Activated T-helper 1 cell treated with anti-CD3 and anti-CD28 coated beads, Interleukin-12 subunit alpha, Interleukin-12 subunit beta, Interleukin-2, Interleukin-4 antibody, amounts not matched to agents 30 ng/mL and 10 ng/mL and 1 ng/mL, durations not matched to agents 14 hours and 24 hours and 36 hours (primary cell): ENCODE measurements at regions not wholly inside any gene's neighbourhood (a gene's known extent, or its start where the extent isn't known, plus 50 kb on each side); places are given as distances from the start of the nearest gene placed in this dataset.
"Not testable (repeated sequence)": the region's sequence is repeated elsewhere in the genome, so short reads cannot be mapped to it uniquely, and the experiment has no call there.

ENCODE experiments used
- DNase-seq: peaks from one replicate; pipeline ENCODE4 v3.0.0; 2021; ENCODE audit warnings: low spot score
- H3K27ac Mint-ChIP-seq: one replicate; pipeline ENCODE4 v1.8.0; 2021; ENCODE audit warnings: mild to moderate bottlenecking, mixed read lengths
- H3K27me3 Mint-ChIP-seq: one replicate; pipeline ENCODE4 v1.8.0; 2022; ENCODE audit warnings: mild to moderate bottlenecking, moderate library complexity, mixed read lengths; ENCODE audit not compliant: insufficient read depth
- H3K36me3 Mint-ChIP-seq: one replicate; pipeline ENCODE4 v1.8.0; 2021; ENCODE audit warnings: low read depth, mixed read lengths
- H3K4me1 Mint-ChIP-seq: one replicate; pipeline ENCODE4 v1.8.0; 2021; ENCODE audit warnings: low read depth, mixed read lengths
- H3K4me3 Mint-ChIP-seq: one replicate; pipeline ENCODE4 v1.8.0; 2021; ENCODE audit warnings: mild to moderate bottlenecking, moderate library complexity, mixed read lengths
- H3K9me3 Mint-ChIP-seq: one replicate; pipeline ENCODE4 v1.8.0; 2021; ENCODE audit warnings: mixed read lengths
- intact Hi-C: fragments of 100-400 bp; cut with micrococcal nuclease; formaldehyde crosslinking; loops from one replicate; pipeline ENCODE4 v1.15.1; 2024

GRCh38 chr1:60715970-60716369 lies 366.4 kb upstream of the NFIA start:
- Mint-ChIP-seq H3K9me3 (no peaks in the 10 kb centered on the region), H3K36me3 (no peaks in the 10 kb centered on the region), H3K27me3 (no peaks in the 10 kb centered on the region), H3K4me1 (no peaks in the 10 kb centered on the region), H3K27ac (no peak overlapping the region), H3K4me3 (no peak overlapping the region)
- intact Hi-C loops: no loop called here
- DNase-seq: no peak

DNA sequence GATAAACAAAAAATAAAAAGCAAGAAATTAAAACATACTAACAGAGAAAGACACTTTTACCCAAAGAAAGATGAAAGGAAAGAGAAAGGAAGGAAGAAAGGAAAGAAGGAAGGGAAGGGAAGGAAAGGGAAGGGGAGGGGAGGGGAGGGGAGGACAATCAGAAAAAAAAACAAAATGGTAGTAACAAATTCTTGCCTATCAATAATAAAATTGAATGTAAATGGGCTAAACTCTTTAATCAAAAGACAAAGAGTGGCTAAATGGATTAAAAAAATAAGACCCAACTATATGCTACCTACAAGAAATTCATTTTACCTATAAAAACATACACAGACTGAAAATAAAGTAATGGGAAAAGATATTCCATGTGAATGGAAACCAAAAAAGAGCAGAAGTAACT lies 372.9 kb upstream of the NFIA start:
- H3K4me3 Mint-ChIP-seq: no peak overlapping the region
- H3K36me3 Mint-ChIP-seq: no peaks in the 10 kb centered on the region
- no peak overlapping the region for H3K27ac Mint-ChIP-seq
- H3K9me3 Mint-ChIP-seq: no peaks in the 10 kb centered on the region
- H3K27me3 Mint-ChIP-seq: no peaks in the 10 kb centered on the region
- no peak for DNase-seq
- intact Hi-C loops: no loop called here
- no peaks in the 10 kb centered on the region for H3K4me1 Mint-ChIP-seq

- Mint-ChIP-seq H3K27ac (no peak overlapping the region), H3K36me3 (no peaks in the 10 kb centered on the region), H3K9me3 (no peaks in the 10 kb centered on the region), H3K4me3 (no peak overlapping the region), H3K27me3 (no peaks in the 10 kb centered on the region), H3K4me1 (no peaks in the 10 kb centered on the region)
- DNase-seq: no peak
- intact Hi-C loops: no loop called here
Observed at GRCh38 chr1:60705026-60705425, 377.3 kb upstream of the NFIA start.

- no peaks in the 10 kb centered on the region for H3K9me3 Mint-ChIP-seq
- no peak for DNase-seq
- no peak overlapping the region for H3K4me3 Mint-ChIP-seq
- intact Hi-C loops: no loop called here
- no peaks in the 10 kb centered on the region for H3K4me1 Mint-ChIP-seq
- no peaks in the 10 kb centered on the region for H3K27me3 Mint-ChIP-seq
- no peak overlapping the region for H3K27ac Mint-ChIP-seq
- H3K36me3 Mint-ChIP-seq: no peaks in the 10 kb centered on the region
Observed at GRCh38 chr1:60703155-60703554, 379.2 kb upstream of the NFIA start.

- H3K27me3 Mint-ChIP-seq: no peaks in the 10 kb centered on the region
- intact Hi-C loops: no loop called here
- H3K4me1 Mint-ChIP-seq: no peaks in the 10 kb centered on the region
- no peak for DNase-seq
- no peaks in the 10 kb centered on the region for H3K9me3 Mint-ChIP-seq
- no peak overlapping the region for H3K4me3 Mint-ChIP-seq
- no peaks in the 10 kb centered on the region for H3K36me3 Mint-ChIP-seq
- no peak overlapping the region for H3K27ac Mint-ChIP-seq
Observed at GRCh38 chr1:60699325-60699724, 383.0 kb upstream of the NFIA start.

- H3K27ac Mint-ChIP-seq: no peak overlapping the region
- no peak for DNase-seq
- H3K4me1 Mint-ChIP-seq: no peaks in the 10 kb centered on the region
- H3K27me3 Mint-ChIP-seq: no peaks in the 10 kb centered on the region
- intact Hi-C loops: no loop called here
- H3K4me3 Mint-ChIP-seq: no peak overlapping the region
- H3K36me3 Mint-ChIP-seq: no peaks in the 10 kb centered on the region
- no peaks in the 10 kb centered on the region for H3K9me3 Mint-ChIP-seq
Observed at GRCh38 chr1:60697204-60697994, 385.0 kb upstream of the NFIA start.

DNA sequence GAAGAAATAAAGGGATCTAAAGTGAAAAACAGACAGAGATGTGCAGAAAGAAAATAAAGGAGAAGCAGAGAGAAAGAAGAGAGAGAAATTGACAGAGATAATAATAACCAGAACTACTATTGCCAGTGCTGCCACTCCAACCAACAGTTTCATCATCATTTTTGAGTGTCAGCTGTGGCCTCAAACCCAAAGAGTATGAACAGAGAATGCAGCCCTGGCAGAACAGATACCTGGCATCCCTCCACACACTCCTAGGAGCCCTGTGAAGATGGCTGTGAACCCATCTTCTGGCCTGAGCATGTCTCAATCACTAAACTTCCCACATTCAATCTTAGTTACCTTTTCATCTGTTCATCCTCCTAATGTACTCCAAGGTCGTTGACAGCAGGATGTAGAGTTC lies 385.8 kb upstream of the NFIA start:
- no peak overlapping the region for H3K4me3 Mint-ChIP-seq
- no peaks in the 10 kb centered on the region for H3K4me1 Mint-ChIP-seq
- no peaks in the 10 kb centered on the region for H3K36me3 Mint-ChIP-seq
- DNase-seq: no peak
- intact Hi-C loops: no loop called here
- H3K9me3 Mint-ChIP-seq: no peaks in the 10 kb centered on the region
- H3K27ac Mint-ChIP-seq: no peak overlapping the region
- H3K27me3 Mint-ChIP-seq: no peaks in the 10 kb centered on the region

- H3K9me3 Mint-ChIP-seq: no peaks in the 10 kb centered on the region
- H3K4me3 Mint-ChIP-seq: no peak overlapping the region
- H3K27me3 Mint-ChIP-seq: no peaks in the 10 kb centered on the region
- H3K36me3 Mint-ChIP-seq: no peaks in the 10 kb centered on the region
- DNase-seq: no peak
- intact Hi-C loops: no loop called here
- no peak overlapping the region for H3K27ac Mint-ChIP-seq
- no peaks in the 10 kb centered on the region for H3K4me1 Mint-ChIP-seq
Observed at GRCh38 chr1:60695716-60696171, 386.6 kb upstream of the NFIA start.

GRCh38 chr1:60694980-60695379 lies 387.4 kb upstream of the NFIA start:
- Mint-ChIP-seq H3K4me1 (no peaks in the 10 kb centered on the region), H3K27me3 (no peaks in the 10 kb centered on the region), H3K27ac (no peak overlapping the region), H3K9me3 (no peaks in the 10 kb centered on the region), H3K36me3 (no peaks in the 10 kb centered on the region), H3K4me3 (no peak overlapping the region)
- no peak for DNase-seq
- intact Hi-C loops: no loop called here

DNA sequence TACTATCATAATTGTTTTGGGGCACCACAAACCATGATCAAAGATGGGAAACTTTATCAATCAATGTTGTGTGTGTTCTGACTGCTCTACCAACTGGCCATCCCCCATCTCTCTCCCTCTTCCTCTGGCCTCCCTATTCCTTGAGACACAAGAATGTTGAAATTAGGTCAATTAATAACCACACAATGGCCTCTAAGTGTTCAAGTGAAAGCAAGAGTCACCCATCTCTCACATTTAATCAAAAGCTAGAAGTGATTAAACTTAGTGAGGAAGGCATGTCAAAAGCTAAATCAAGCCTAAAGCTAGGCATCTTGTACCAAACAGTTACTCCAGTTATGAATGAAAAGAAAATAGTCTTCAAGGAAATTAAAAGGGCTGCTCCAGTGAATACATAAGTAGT lies 390.3 kb upstream of the NFIA start:
- Mint-ChIP-seq H3K4me1 (no peaks in the 10 kb centered on the region), H3K27me3 (no peaks in the 10 kb centered on the region), H3K36me3 (no peaks in the 10 kb centered on the region), H3K9me3 (peaks cover 6% of the 10 kb centered on the region), H3K4me3 (no peak overlapping the region), H3K27ac (no peak overlapping the region)
- DNase-seq: no peak
- intact Hi-C loops: no loop called here

- not testable (repeated sequence) for H3K4me3 Mint-ChIP-seq, H3K27me3 Mint-ChIP-seq
Observed at GRCh38 chr1:60688221-60688620, 394.1 kb upstream of the NFIA start.

DNA sequence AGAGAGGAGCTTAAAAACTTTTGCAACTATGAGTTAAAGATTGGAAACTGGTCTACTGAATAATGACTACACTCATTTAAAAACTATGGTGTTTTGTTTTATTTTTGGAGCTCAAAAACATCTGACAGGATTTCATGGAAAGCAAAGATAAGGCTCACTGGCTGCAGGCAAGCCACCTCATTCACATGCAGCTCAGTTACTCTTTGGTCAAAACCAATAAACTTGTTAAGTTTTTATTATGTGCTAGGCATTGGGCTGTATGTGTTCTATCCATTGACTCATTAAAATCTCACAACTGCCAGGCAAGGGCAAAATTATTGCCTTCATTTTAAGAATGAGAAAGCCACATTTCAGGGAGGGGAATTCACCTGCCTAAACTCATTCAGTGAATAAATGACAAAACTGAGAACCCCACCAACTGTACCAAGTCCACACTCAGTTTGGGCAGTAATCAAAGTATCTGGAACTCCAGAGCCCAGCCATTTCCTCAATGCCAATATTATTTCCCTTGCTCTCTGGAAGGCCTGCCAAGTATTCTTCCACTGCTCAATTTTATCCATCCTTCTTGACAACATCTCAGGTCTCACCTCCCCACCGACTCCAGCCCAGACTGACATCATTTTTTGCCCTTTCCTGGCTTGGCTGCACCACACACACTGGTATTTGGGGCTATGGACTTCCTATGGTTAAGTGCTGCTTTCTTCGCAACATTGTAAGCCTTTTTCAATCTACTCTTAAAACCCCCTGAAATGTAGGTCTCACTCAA lies 401.1 kb upstream of the NFIA start:
- no peak overlapping the region for H3K27ac Mint-ChIP-seq
- no peak for DNase-seq
- H3K36me3 Mint-ChIP-seq: no peaks in the 10 kb centered on the region
- intact Hi-C loops: no loop called here
- H3K27me3 Mint-ChIP-seq: no peaks in the 10 kb centered on the region
- no peaks in the 10 kb centered on the region for H3K9me3 Mint-ChIP-seq
- no peaks in the 10 kb centered on the region for H3K4me1 Mint-ChIP-seq
- H3K4me3 Mint-ChIP-seq: no peak overlapping the region

More at GRCh38 chr1:60688221-60688620, 394.1 kb upstream of the NFIA start:
- intact Hi-C loops, H3K4me1 Mint-ChIP-seq, H3K36me3 Mint-ChIP-seq, H3K9me3 Mint-ChIP-seq, H3K27ac Mint-ChIP-seq, DNase-seq: not testable (repeated sequence)

- Mint-ChIP-seq H3K4me3 (no peak overlapping the region), H3K27me3 (no peaks in the 10 kb centered on the region), H3K36me3 (no peaks in the 10 kb centered on the region), H3K27ac (no peak overlapping the region), H3K4me1 (no peaks in the 10 kb centered on the region), H3K9me3 (no peaks in the 10 kb centered on the region)
- no peak for DNase-seq
- intact Hi-C loops: no loop called here
Observed at GRCh38 chr1:60679524-60680375, 402.6 kb upstream of the NFIA start.
